HCT116 (cell line): ENCODE measurements at regions not wholly inside any gene's neighbourhood (a gene's known extent, or its start where the extent isn't known, plus 50 kb on each side); places are given as distances from the start of the nearest gene placed in this dataset.

Experiments
- ATAC-seq: fragments of 200-7000 bp; cut with Tn5 transposase; 2 replicates; pipeline ENCODE4 v1.9.1; 2020; ENCODE audit warnings: mild to moderate bottlenecking, moderate library complexity
- BruUV-seq: library from RNA; stranded (reverse); fragments of 400-500 nt; replicated peaks from 2 replicates; lab custom pipeline; 2021; lab: Mats Ljungman, UMichigan
- CTCF ChIA-PET: fragments of 300-600 bp; sonication (Branson Sonifier 250); formaldehyde crosslinking; loops from one replicate; lab custom pipeline; 2021; ENCODE audit warnings: antibody characterized with exemption; lab: Charles Lee
- POLR2A ChIA-PET: fragments of 300-600, 350-600 bp; sonication (Branson Sonifier 250); formaldehyde crosslinking; loops from one replicate; lab custom pipeline; 2021; ENCODE audit warnings: antibody characterized with exemption; lab: Charles Lee
- RAD21 ChIA-PET, 2 experiments: fragments of 300-600 bp; sonication (Branson Sonifier 250); formaldehyde crosslinking; loops; one replicate each; lab custom pipeline; 2023; ENCODE audit warnings: low total read pairs in 2 of 2; ENCODE audit not compliant: uncharacterized antibody in 2 of 2, unreplicated experiment in 2 of 2, low non-redundant PET in 1 of 2; lab: Charles Lee
- DNase-seq: peaks from one replicate; pipeline ENCODE4 v3.0.0-alpha.2; 2010; ENCODE audit warnings: low read depth, low spot score
- H2AFZ ChIP-seq: fragments of 200-600 bp; shearing (Covaris generic), sonication (generic); 2 replicates; pipeline ENCODE4 v1.6.1; 2017; ENCODE audit warnings: low read depth, mixed run types, mixed read lengths, antibody characterized with exemption, low read length; ENCODE audit not compliant: poor library complexity, severe bottlenecking
- H3K27ac ChIP-seq: 2 replicates; pipeline ENCODE4 v1.5.1; 2012; ENCODE audit warnings: low read depth, low read length
- H3K27me3 ChIP-seq: fragments of 200-600 bp; sonication (generic); 2 replicates; pipeline ENCODE4 v1.6.1; 2016; ENCODE audit warnings: mixed run types, low read length, mixed read lengths; ENCODE audit not compliant: insufficient read depth
- H3K36me3 ChIP-seq, 2 experiments: fragments of 200-500 bp in 1 of 2; fragments of 200-600 bp in 1 of 2; sonication (Bioruptor generic) in 1 of 2; sonication (generic) in 1 of 2; 2 replicates each; pipeline versions ENCODE4 v1.5.1 to v1.6.1; 2014 to 2016; ENCODE audit warnings: low read length in 2 of 2, inconsistent platforms in 1 of 2, mixed read lengths in 1 of 2, mixed run types in 1 of 2; ENCODE audit not compliant: insufficient read depth in 2 of 2, control insufficient read depth in 1 of 2
- H3K4me1 ChIP-seq, 2 experiments: fragments of 200-600 bp in 1 of 2; sonication (generic) in 1 of 2; 2 replicates each; pipeline versions ENCODE4 v1.5.1 to v1.6.1; 2012 to 2017; ENCODE audit warnings: low read length in 2 of 2, inconsistent platforms in 1 of 2, mild to moderate bottlenecking in 1 of 2, mixed read lengths in 1 of 2, mixed run types in 1 of 2, moderate library complexity in 1 of 2; ENCODE audit not compliant: insufficient read depth in 2 of 2, control insufficient read depth in 1 of 2
- H3K4me2 ChIP-seq: fragments of 200-600 bp; sonication (generic); 2 replicates; pipeline ENCODE4 v1.6.1; 2017; ENCODE audit warnings: mixed run types, low read length, mixed read lengths
- H3K4me3 ChIP-seq, 2 experiments: fragments of 200-600 bp in 1 of 2; sonication (generic) in 1 of 2; replicated peaks in 1 of 2; 2 replicates each; pipeline ENCODE4 v1.5.1; 2011 to 2016; ENCODE audit warnings: low read length in 2 of 2, control low read depth in 1 of 2, low read depth in 1 of 2, mild to moderate bottlenecking in 1 of 2, mixed read lengths in 1 of 2, mixed run types in 1 of 2
- H3K79me2 ChIP-seq: fragments of 200-600 bp; sonication (generic); 2 replicates; pipeline ENCODE4 v1.6.1; 2017; ENCODE audit warnings: mild to moderate bottlenecking, mixed run types, low read length, moderate library complexity, mixed read lengths; ENCODE audit not compliant: insufficient read depth
- H3K9ac ChIP-seq: fragments of 200-600 bp; sonication (generic); 2 replicates; pipeline ENCODE4 v1.6.1; 2016; ENCODE audit warnings: low read length, mixed read lengths
- H3K9me2 ChIP-seq: fragments of 200-600 bp; sonication (generic), shearing (Covaris generic); 2 replicates; pipeline ENCODE4 v1.6.1; 2017; ENCODE audit warnings: mixed run types, mild to moderate bottlenecking, moderate library complexity; ENCODE audit not compliant: insufficient read depth
- H3K9me3 ChIP-seq, 2 experiments: fragments of 200-500 bp in 1 of 2; fragments of 200-600 bp in 1 of 2; sonication (Bioruptor generic) in 1 of 2; sonication (generic) in 1 of 2; 2 replicates each; pipeline ENCODE4 v1.6.1; 2014 to 2017; ENCODE audit warnings: low read length in 2 of 2, mixed read lengths in 2 of 2, inconsistent platforms in 1 of 2, low read depth in 1 of 2, mild to moderate bottlenecking in 1 of 2, mixed run types in 1 of 2, moderate library complexity in 1 of 2; ENCODE audit not compliant: control insufficient read depth in 1 of 2, insufficient read depth in 1 of 2
- H4K20me1 ChIP-seq: fragments of 200-600 bp; sonication (generic), shearing (Covaris generic); 2 replicates; pipeline ENCODE4 v1.6.1; 2017; ENCODE audit warnings: mixed run types, mild to moderate bottlenecking, moderate library complexity; ENCODE audit not compliant: insufficient read depth
- CBX3 ChIP-seq: IDR thresholded peaks from 2 replicates; pipeline ENCODE4 v1.6.1; 2012; ENCODE audit warnings: low read depth
- CEBPB ChIP-seq: IDR thresholded peaks from 2 replicates; pipeline ENCODE4 v1.6.1; 2012; ENCODE audit warnings: low read depth
- CTCF ChIP-seq, 3 experiments: fragments of 200-600 bp in 1 of 3; sonication (generic) in 1 of 3; IDR thresholded peaks in 2 of 3; conservative IDR thresholded peaks in 1 of 3; 2 replicates each; pipeline ENCODE4 v1.5.1; 2012 to 2017; ENCODE audit warnings: low read depth in 2 of 3, low read length in 2 of 3, antibody characterized with exemption in 1 of 3, borderline replicate concordance in 1 of 3, control low read depth in 1 of 3, mild to moderate bottlenecking in 1 of 3, mixed read lengths in 1 of 3, mixed run types in 1 of 3, moderate library complexity in 1 of 3; ENCODE audit not compliant: insufficient read depth in 1 of 3
- EGR1 ChIP-seq: IDR thresholded peaks from 2 replicates; pipeline ENCODE4 v1.6.1; 2012; ENCODE audit warnings: low read depth
- ELF1 ChIP-seq: IDR thresholded peaks from 2 replicates; pipeline ENCODE4 v1.6.1; 2012; ENCODE audit warnings: low read depth, borderline replicate concordance
- EZH2 ChIP-seq: fragments of 200-600 bp; sonication (generic); IDR thresholded peaks from 2 replicates; pipeline ENCODE4 v1.6.1; 2017; ENCODE audit warnings: antibody characterized with exemption, mixed run types
- EZH2phosphoT487 ChIP-seq: fragments of 200-600 bp; IDR thresholded peaks from 2 replicates; pipeline ENCODE4 v1.6.1; 2018; ENCODE audit warnings: antibody characterized with exemption, borderline replicate concordance
- FOSL1 ChIP-seq: IDR thresholded peaks from 2 replicates; pipeline ENCODE4 v1.6.1; 2012; ENCODE audit warnings: low read depth
- JUND ChIP-seq: IDR thresholded peaks from 2 replicates; pipeline ENCODE4 v1.6.1; 2012
- MAX ChIP-seq: IDR thresholded peaks from 2 replicates; pipeline ENCODE4 v1.6.1; 2012
- POLR2A ChIP-seq: IDR thresholded peaks from 2 replicates; pipeline ENCODE4 v1.7.0; 2011; ENCODE audit warnings: borderline replicate concordance; ENCODE audit not compliant: insufficient read depth, insufficient read length; ENCODE audit errors: extremely low read depth
- RAD21 ChIP-seq: IDR thresholded peaks from 2 replicates; pipeline ENCODE4 v1.6.1; 2012; ENCODE audit warnings: low read depth, mild to moderate bottlenecking
- SIN3A ChIP-seq: IDR thresholded peaks from 2 replicates; pipeline ENCODE4 v1.6.1; 2012; ENCODE audit warnings: low read depth
- SP1 ChIP-seq: IDR thresholded peaks from 2 replicates; pipeline ENCODE4 v1.6.1; 2012; ENCODE audit warnings: low read depth
- TCF7L2 ChIP-seq: IDR thresholded peaks from 2 replicates; pipeline ENCODE4 v1.7.0; 2011; ENCODE audit warnings: borderline replicate concordance, inconsistent platforms; ENCODE audit not compliant: insufficient read depth, insufficient read length; ENCODE audit errors: extremely low read depth
- YY1 ChIP-seq: IDR thresholded peaks from 2 replicates; pipeline ENCODE4 v1.6.1; 2011; ENCODE audit warnings: low read length, low read depth, moderate library complexity, mild to moderate bottlenecking; ENCODE audit not compliant: insufficient replicate concordance; ENCODE audit errors: extremely low read depth
- ZBTB33 ChIP-seq: IDR thresholded peaks from 2 replicates; pipeline ENCODE4 v1.6.1; 2011; ENCODE audit warnings: mild to moderate bottlenecking, low read length, moderate library complexity; ENCODE audit not compliant: insufficient replicate concordance; ENCODE audit errors: extremely low read depth
- ZFX ChIP-seq: fragments of 450-650 bp; IDR thresholded peaks from 2 replicates; pipeline ENCODE4 v1.6.1; 2017
- ZNF274 ChIP-seq: fragments of 200-500 bp; sonication (Bioruptor generic); IDR thresholded peaks from 2 replicates; pipeline ENCODE4 v1.6.1; 2014; ENCODE audit warnings: mild to moderate bottlenecking, low read depth, low read length, inconsistent platforms
- intact Hi-C: fragments of 100-400 bp; cut with micrococcal nuclease; formaldehyde crosslinking; loops from 2 replicates; pipeline ENCODE4 v1.10.0; 2022

GRCh38 chr10:33893506-33893905 is 559.0 kb upstream of the NRP1 start:
- H3K36me3 ChIP-seq = no peaks in the 10 kb centered on the region
- no peak overlapping the region for H3K4me2 ChIP-seq
- no peak overlapping the region for H3K9ac ChIP-seq
- CTCF ChIA-PET = no interaction called here
- no peak overlapping the region for H3K27ac ChIP-seq
- no peak overlapping the region for H3K4me3 ChIP-seq
- no peaks in the 10 kb centered on the region for H3K9me2 ChIP-seq
- POLR2A ChIA-PET = no interaction called here
- intact Hi-C loops = no loop called here
- no peak overlapping the region for H2AFZ ChIP-seq
- DNase-seq = no peak
- H3K79me2 ChIP-seq = no peaks in the 10 kb centered on the region
- TF ChIP-seq ELF1 (no peak), EZH2 (no peak), MAX (no peak), ZNF274 (no peak)
- BruUV-seq = no TSS peak
- ATAC-seq = no peak
- H3K9me3 ChIP-seq = no peaks in the 10 kb centered on the region
- no peaks in the 10 kb centered on the region for H4K20me1 ChIP-seq
- no peaks in the 10 kb centered on the region for H3K4me1 ChIP-seq
- RAD21 ChIA-PET = no interaction called here
- H3K27me3 ChIP-seq = no peaks in the 10 kb centered on the region

GRCh38 chr10:33889371-33889770 is 554.9 kb upstream of the NRP1 start:
- no TSS peak for BruUV-seq
- DNase-seq = no peak
- intact Hi-C loops = no loop called here
- H3K4me3 ChIP-seq = no peak overlapping the region
- H3K4me2 ChIP-seq = no peak overlapping the region
- H4K20me1 ChIP-seq = no peaks in the 10 kb centered on the region
- H3K9me2 ChIP-seq = no peaks in the 10 kb centered on the region
- H3K36me3 ChIP-seq = no peaks in the 10 kb centered on the region
- CTCF ChIA-PET = no interaction called here
- no peak for ATAC-seq
- no peaks in the 10 kb centered on the region for H3K9me3 ChIP-seq
- POLR2A ChIA-PET = no interaction called here
- H2AFZ ChIP-seq = no peak overlapping the region
- no peaks in the 10 kb centered on the region for H3K4me1 ChIP-seq
- no peaks in the 10 kb centered on the region for H3K79me2 ChIP-seq
- no peak for TF ChIP-seq CBX3
- no peak for TF ChIP-seq SIN3A
- TF ChIP-seq EZH2phosphoT487 = no peak
- TF ChIP-seq ZBTB33 = no peak
- TF ChIP-seq POLR2A = no peak
- no peak for TF ChIP-seq RAD21
- TF ChIP-seq FOSL1 = no peak
- TF ChIP-seq SP1 = no peak
- no peak for TF ChIP-seq JUND
- no peak for TF ChIP-seq YY1
- no peak for TF ChIP-seq CTCF (IDR thresholded peaks at IDR 0.05 in 2 of 3, conservative IDR thresholded peaks at IDR 0.05 in 1 of 3; ENCODE audit: borderline replicate concordance in 1 of 3, insufficient read depth in 1 of 3, low read depth in 2 of 3, low read length in 2 of 3)
- no peak for TF ChIP-seq TCF7L2
- TF ChIP-seq CEBPB = no peak
- no peak for TF ChIP-seq EZH2
- no peak for TF ChIP-seq ZNF274
- TF ChIP-seq EGR1 = no peak
- no peak for TF ChIP-seq ZFX
- RAD21 ChIA-PET = no interaction called here
- H3K27ac ChIP-seq = no peak overlapping the region
- no peak overlapping the region for H3K9ac ChIP-seq
- no peaks in the 10 kb centered on the region for H3K27me3 ChIP-seq
